HG03571 (cell line): ENCODE measurements at regions not wholly inside any gene's neighbourhood (a gene's known extent, or its start where the extent isn't known, plus 50 kb on each side); places are given as distances from the start of the nearest gene placed in this dataset.
A peak's percentile ranks its signal among the peaks of the same experiment; 100 is the strongest.

Source experiments
- ATAC-seq: cut with Tn5 transposase; IDR thresholded peaks from one replicate; pipeline ENCODE4 v1.9.1; 2021; ENCODE audit not compliant: unreplicated experiment

GRCh38 chr1:93815366-93816110 is 63.5 kb downstream of the DNTTIP2 start:
- ATAC-seq, result no peak

DNA sequence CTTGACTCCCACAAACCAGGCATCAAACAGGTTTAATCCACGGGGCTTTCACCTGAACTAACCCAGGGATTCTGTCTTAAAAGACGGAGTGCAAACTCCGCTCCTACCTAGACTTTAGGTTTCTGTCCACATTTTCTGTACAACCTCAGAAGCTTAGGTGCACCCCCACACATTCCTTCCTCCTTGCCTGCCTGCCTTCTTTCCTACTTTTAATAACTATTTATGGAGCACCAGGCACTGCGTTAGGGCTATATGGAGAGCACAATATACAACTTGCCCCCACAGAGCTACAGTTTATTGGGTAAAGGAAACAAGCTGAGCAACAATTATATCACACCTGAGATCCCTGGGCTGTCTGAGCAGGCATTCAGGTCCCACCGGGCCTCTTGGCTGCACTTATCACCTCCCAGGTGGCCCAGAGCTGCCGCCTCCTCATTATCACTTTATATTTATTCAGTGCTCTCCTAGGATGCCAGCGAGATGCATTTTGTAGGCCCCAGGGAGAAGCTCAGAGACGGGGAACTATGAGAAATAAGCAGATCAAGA is 64.1 kb downstream of the DNTTIP2 start:
- no peak for ATAC-seq

GRCh38 chr1:93814059-93814794 is 64.8 kb downstream of the DNTTIP2 start:
- peak; percentile 57 for ATAC-seq

- no peak for ATAC-seq
These were observed 65.9 kb downstream of the DNTTIP2 start for GRCh38 chr1:93813076-93813475.

DNA sequence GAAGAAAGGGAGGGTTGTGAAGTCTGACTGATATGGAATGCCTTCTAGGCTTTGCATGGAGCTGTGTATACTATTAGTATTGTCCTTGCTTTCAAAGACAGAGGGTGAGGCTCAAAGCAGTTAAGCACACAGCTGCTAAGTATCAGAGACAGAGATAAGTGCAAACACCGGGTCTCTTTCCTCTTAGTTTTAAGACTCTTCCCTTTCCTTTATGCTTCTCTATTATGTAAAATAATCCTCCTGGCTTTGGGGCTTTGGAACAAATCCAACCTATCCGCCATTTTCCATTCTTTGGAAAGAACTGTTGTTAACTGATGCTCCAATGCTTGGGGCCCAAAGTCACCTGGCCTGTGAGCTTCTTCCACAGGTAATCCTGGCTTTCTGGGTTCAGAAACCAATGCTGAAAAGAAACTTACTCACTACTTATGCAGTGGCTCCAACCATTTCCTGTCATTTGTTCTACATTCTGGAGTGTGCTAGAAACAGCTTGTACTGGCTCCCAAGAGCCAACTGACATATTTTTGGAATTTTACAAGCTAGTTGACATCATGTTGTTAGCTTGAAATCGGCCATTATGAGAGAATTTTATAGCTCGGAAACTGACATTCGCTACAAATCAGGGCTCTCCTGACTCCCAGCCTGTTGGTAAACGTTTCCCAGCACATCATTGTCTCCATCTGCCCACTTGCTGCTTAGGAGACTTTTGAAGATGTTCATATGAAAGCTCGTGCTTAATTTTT is 67.5 kb downstream of the DNTTIP2 start:
- ATAC-seq, result no peak

DNA sequence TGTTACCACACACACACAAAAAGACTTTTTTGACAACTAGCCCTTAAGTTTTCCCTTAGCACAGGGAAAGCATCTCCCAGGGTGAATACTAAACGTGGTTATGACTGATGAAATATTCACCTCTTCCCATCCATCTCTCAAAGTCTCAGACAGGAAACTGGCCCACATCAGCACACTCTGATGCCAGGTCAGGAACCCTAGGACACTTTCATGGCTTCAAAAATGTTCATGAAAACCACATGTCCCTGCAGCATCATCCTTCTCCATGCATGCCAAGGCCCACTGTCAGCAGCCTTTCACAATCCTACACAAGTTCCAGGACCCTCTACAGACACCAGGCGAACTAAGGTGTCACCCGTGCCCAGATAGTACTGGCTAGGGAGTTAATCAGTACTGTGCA is 68.7 kb downstream of the DNTTIP2 start:
- ATAC-seq, result no peak

DNA sequence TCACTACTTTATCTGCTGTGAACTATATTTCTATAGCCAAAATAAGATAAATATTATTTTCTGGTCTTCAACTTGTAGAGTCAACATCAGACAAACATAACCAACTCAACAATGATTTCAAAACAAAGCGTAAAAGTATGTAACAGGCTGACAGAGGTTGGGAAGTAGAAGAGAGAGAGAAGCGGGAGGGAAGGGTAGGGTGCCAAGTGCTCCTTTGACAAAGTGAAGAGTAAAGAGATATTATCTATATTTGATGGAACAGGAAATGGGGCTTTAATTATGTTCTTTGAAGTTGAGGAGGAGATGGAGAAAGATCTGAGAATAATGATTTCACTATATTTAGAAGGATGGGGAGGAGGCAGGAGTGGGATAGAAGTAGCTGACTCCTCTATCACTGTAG is 70.1 kb downstream of the DNTTIP2 start:
- ATAC-seq, result no peak

GRCh38 chr1:93807311-93807930 is 71.6 kb downstream of the DNTTIP2 start:
- ATAC-seq, result no peak

GRCh38 chr1:93805027-93805610 is 73.9 kb downstream of the DNTTIP2 start:
- ATAC-seq, result no peak

GRCh38 chr1:93804412-93804811 is 74.6 kb downstream of the DNTTIP2 start:
- ATAC-seq, result no peak

DNA sequence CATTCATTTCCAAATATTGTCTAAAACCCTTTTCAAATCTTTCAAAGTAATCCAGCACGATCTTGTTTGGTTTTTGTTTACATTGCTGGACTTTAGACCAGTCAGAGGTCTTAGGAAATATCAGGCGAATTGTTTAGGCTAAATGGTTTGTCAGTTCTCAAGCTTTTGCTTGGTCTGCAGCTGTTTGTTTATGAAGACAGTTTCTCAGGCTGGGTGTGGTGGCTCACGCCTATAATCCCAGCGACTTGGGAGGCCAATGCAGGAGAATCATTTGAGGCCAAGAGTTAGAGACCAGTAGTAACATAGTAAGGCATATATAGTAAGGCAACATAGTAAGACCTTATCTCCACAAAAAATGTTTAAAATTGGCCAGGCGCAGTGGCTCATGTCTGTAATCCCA is 77.5 kb downstream of the DNTTIP2 start:
- ATAC-seq, result no peak

DNA sequence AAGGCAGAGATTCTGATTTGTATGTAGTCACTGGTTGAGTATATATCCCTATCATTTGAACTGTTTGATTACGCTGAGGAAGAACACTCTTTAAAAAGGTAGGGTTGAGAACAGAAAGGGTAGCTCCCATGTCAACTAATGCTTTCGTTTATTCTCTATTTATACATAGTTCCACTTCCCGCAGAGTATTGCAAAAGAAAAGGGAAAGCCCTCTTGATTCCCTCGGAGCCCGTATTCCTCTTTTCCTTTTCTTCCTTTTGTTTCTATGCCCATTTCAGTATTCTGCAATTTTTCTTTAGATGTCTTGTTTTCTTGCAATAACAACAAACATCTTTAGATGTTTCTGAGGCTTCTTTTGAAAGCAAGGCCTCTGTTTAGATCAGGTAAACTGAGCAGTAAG is 78.2 kb downstream of the DNTTIP2 start:
- no peak for ATAC-seq

- no peak for ATAC-seq
These were observed 80.7 kb downstream of the DNTTIP2 start for GRCh38 chr1:93798291-93798690.

DNA sequence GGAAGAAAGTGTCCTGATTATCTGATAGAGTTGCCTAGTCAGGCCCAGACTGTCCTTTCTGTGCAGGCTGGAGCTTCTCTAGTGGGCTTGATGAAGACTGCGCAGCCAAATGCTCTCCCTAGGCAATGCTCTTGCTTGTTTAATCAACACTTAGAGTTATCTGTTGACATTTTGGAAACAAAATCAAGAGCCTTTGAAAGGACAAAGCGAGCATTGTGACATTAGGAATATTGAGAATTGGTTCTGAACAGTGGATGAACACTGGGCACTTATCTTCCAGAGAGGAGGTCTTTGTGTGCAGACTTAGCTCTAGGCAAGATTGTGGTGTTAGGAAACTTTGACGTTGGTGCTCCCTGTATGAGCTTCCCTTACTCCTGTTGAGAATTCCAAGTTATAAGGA is 94.5 kb downstream of the DNTTIP2 start:
- ATAC-seq, result no peak

- no peak for ATAC-seq
These were observed 95.1 kb downstream of the DNTTIP2 start for GRCh38 chr1:93783876-93784275.

GRCh38 chr1:93779540-93780165 is 98.0 kb upstream of the BCAR3 start:
- ATAC-seq, result no peak

- ATAC-seq, result no peak
These were observed 96.8 kb upstream of the BCAR3 start for GRCh38 chr1:93778457-93778856.

- ATAC-seq, result no peak
These were observed 95.6 kb upstream of the BCAR3 start for GRCh38 chr1:93777255-93777654.

GRCh38 chr1:93776728-93777127 is 95.1 kb upstream of the BCAR3 start:
- no peak for ATAC-seq

- no peak for ATAC-seq
These were observed 93.6 kb upstream of the BCAR3 start for GRCh38 chr1:93775224-93775623.
